ENCODE measurements at regions not wholly inside any gene's neighbourhood (a gene's known extent, or its start where the extent isn't known, plus 50 kb on each side); places are given as distances from the start of the nearest gene placed in this dataset.

GRCh38 chr1:100627054-100627716 lies 89.2 kb downstream of the GPR88 start:
- no peak for TF ChIP-seq CTCF (IDR thresholded peaks at IDR 0.05)
- TF ChIP-seq EP300 (IDR thresholded peaks at IDR 0.05) = no peak
- no peak for TF ChIP-seq POLR2AphosphoS5 (IDR thresholded peaks at IDR 0.05)
- no peak for TF ChIP-seq POLR2A (IDR thresholded peaks at IDR 0.05)
